Activated naive CD4-positive, alpha-beta T cell treated with Interleukin-2 at 50 U/mL for 16 hours (primary cell): ENCODE measurements at regions not wholly inside any gene's neighbourhood (a gene's known extent, or its start where the extent isn't known, plus 50 kb on each side); places are given as distances from the start of the nearest gene placed in this dataset.
"Not testable (repeated sequence)": the region's sequence is repeated elsewhere in the genome, so short reads cannot be mapped to it uniquely, and the experiment has no call there.

Source experiments
- DNase-seq: peaks from one replicate; pipeline ENCODE4 v3.0.0-alpha.2; 2020

DNA sequence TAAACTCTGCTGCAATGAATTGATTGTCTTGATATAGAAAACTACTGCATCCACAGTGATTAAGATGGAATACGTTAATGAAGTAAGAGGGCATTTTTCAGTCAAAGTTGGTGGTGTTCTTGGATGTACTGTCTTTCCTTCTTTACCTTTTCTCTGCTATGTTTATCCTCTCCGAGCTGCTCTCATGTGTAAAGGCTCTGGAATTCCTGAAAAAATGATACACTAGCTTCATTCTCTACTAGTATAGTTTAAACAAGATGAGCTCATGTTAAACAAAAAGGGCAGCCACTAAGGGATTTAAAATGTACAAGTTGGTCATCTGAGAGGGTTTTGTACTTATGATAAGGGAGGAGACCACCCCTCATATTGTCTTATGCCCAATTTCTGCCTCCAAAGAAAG, 504.6 kb upstream of the NECTIN3 start:
- no peak for DNase-seq

GRCh38 chr3:110568246-110568645, 503.4 kb upstream of the NECTIN3 start:
- no peak for DNase-seq

- DNase-seq = no peak
Measured at GRCh38 chr3:110569073-110569472, 502.5 kb upstream of the NECTIN3 start.

DNA sequence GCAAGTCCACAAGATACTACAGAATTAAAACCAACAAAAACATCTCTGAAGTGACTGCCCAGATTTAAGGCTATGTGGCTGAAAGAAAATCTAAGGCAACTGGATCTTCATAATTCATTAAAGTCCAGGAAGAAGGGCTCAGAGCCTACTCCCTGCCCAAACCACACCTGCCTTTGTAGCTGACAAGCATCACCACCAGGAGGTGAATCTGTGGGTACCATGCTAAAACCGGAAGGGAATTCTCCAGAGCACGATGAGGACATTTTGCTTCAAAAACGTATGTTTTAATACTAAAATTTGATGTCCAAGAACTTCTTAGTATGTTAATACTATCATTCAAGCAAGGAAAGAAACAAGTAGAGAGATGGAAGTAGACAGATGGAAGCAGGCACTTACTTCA, 495.9 kb upstream of the NECTIN3 start:
- no peak for DNase-seq

DNA sequence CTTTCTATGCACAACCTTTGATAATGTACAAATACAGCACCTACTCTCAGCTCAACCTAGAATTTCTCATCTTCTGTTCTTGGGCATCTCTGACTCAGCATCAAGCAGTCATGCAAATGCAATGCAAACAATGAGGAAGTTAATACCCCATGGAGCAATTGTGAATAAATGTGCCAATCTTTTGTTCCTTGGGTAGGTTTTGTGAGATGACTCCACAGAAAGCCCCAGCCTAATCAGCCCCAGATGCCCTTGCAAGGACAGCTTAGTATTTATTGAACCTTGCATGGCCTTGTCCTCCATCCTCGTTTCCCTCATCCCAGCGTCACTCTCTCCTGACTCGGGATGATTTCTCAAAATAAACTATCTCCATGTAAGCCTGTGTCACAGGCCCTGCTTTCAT, 494.7 kb upstream of the NECTIN3 start:
- DNase-seq = no peak

DNA sequence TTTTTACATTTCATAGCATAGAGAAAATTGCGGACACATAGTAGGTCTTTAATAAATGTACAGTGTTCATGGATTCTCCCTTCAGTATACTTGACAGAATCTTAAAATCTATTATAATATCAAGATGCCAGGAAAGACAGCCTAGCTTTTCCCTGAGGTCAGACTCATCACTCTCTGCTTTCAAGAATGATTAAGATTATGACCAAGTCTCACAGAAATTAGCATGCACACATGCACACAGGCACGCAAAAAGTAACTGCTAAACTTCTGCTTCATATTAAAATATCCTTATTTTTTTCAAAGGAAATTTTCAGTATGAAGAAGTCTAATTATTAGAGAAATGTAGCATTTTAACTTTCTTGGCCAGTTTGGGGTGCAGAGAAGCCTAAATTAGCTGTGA, 493.8 kb upstream of the NECTIN3 start:
- DNase-seq = no peak

GRCh38 chr3:110579840-110580550, 491.6 kb upstream of the NECTIN3 start:
- DNase-seq = no peak

GRCh38 chr3:110583373-110583935, 488.2 kb upstream of the NECTIN3 start:
- no peak for DNase-seq

- DNase-seq = no peak
Measured at GRCh38 chr3:110588906-110589305, 482.7 kb upstream of the NECTIN3 start.

- no peak for DNase-seq
Measured at GRCh38 chr3:110589341-110589740, 482.3 kb upstream of the NECTIN3 start.

DNA sequence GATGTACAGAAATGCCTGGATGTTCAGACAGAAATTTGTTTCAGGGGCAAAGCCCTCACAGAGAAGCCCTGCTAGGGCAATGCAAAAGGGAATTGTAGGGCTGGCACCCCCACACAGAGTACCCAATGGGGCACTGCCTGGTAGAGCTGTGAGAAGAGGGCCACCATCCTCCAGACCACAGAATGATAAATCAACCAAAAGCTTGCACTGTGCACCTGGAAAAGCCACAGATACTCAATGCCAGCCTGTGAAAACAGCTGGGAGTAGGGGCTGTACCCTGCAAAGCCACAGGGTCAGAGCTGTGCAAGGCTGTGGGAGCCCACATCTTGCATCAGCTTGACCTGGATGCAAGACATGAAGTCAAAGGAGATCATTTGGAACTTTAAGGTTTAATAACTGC, 477.9 kb upstream of the NECTIN3 start:
- no peak for DNase-seq

- no peak for DNase-seq
Measured at GRCh38 chr3:110598847-110599490, 472.6 kb upstream of the NECTIN3 start.

DNA sequence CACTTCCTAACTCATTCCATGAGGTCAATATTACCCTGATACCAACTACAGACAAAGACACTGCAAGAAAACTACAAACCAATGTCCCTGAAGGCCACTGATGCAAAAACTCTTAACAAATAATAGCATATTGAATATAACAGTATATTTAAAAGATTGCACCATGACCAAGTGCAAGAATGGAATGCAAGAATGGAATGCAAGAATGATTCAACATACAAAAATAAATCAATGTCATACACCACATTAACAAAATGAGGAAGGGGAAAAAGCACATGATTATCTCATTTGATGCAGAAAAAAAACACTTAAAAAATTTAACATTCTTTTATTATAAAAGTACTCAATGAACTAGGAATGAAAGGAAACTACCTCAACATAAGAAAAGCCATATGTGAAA, 463.1 kb upstream of the NECTIN3 start:
- DNase-seq = no peak

GRCh38 chr3:110612045-110612444, 459.6 kb upstream of the NECTIN3 start:
- DNase-seq = no peak

GRCh38 chr3:110614186-110614585, 457.4 kb upstream of the NECTIN3 start:
- no peak for DNase-seq

GRCh38 chr3:110615454-110615853, 456.2 kb upstream of the NECTIN3 start:
- DNase-seq = no peak

DNA sequence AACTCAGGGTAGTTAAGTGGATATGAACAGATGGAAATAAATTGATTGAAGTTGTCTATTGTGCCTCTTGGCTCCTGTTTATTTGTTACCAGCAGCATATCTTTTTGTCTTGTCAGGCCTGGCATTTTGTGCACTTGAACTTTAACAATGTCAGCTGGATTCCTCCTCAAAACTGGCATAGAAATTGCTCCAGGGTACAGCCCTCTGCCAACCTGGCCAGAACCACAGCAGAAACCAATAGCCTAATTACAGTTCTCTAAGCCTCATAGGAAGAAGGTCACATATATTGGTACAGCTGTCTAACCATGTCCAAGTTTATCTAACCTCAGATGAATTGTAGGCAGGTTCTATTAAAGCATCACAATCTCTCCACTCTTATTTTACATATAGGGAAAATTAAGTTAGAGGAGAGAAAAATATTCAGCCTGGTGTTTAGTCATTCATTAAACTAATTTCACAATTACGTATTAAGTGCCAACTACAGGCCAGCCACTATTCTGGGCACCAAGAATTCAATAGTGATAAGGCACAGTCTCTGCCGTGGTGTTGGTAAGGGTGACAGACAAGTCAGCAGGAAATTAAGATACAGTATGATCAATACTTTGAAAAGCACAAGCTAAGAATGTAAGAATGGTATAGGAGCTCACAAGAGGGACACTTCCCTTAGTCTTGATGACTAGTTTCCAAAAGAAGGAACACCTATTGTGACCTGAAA, 452.9 kb upstream of the NECTIN3 start:
- no peak for DNase-seq

GRCh38 chr3:110620118-110620517, 451.5 kb upstream of the NECTIN3 start:
- no peak for DNase-seq

DNA sequence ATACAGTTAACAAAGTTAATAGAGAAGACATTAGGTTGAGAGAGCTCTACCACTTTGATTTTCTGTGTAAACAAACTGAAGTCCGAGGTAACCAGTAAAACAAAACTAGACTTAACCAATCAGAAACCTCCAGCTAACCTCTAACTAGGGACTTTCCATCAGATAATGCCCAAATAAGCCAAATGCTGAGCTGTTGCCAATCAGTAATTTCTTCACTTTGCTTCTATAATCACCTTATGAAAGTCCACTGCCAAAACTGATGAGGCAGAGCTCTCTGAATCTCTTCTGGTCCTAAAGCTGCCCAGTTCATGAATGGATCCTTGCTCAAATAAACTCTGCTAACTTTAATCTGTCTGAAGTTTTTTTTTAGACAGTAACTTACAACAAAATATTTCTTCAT, 448.0 kb upstream of the NECTIN3 start:
- DNase-seq = no peak

GRCh38 chr3:110624576-110624975, 447.0 kb upstream of the NECTIN3 start:
- DNase-seq = no peak

GRCh38 chr3:110625201-110625747, 446.3 kb upstream of the NECTIN3 start:
- DNase-seq = no peak

GRCh38 chr3:110626652-110627111, 444.9 kb upstream of the NECTIN3 start:
- DNase-seq = not testable (repeated sequence)

GRCh38 chr3:110628650-110629301, 442.8 kb upstream of the NECTIN3 start:
- no peak for DNase-seq
